ENCODE measurements at regions not wholly inside any gene's neighbourhood (a gene's known extent, or its start where the extent isn't known, plus 50 kb on each side); places are given as distances from the start of the nearest gene placed in this dataset.

DNA sequence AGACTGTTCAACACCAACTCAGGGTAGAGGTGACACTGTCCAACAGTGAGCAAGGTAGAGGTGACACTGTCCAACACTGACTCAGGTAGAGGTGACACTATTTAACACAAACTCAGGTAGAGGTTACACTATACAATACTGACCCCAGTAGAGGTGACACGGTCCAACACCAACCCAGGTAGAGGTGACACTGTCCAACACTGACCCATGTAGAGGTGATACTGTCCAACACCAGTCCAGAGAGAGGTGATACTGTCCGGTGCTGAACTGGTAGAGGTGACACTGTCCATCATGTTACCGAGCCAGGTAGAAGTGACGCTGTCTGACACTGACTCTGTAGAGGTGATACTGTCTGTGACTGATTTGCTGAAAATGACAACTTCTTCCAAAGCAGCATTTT is 102.4 kb downstream of the GATA3 start:
- TF ChIP-seq POLR2AphosphoS5 (IDR thresholded peaks at IDR 0.05; ENCODE audit: low read depth, low read length) (no peak), YY1 (IDR thresholded peaks at IDR 0.05; ENCODE audit: extremely low read depth, insufficient replicate concordance, low read depth, low read length) (no peak), RAD21 (IDR thresholded peaks at IDR 0.05; ENCODE audit: low read depth) (no peak), POLR2A (IDR thresholded peaks at IDR 0.05; ENCODE audit: borderline replicate concordance, extremely low read depth, insufficient read depth, insufficient read length) (no peak), CEBPB (IDR thresholded peaks at IDR 0.05; ENCODE audit: low read depth) (no peak), SP1 (IDR thresholded peaks at IDR 0.05; ENCODE audit: low read depth) (no peak), EZH2 (IDR thresholded peaks at IDR 0.05) (no peak)
- TF ChIP-seq, protein P1, sequence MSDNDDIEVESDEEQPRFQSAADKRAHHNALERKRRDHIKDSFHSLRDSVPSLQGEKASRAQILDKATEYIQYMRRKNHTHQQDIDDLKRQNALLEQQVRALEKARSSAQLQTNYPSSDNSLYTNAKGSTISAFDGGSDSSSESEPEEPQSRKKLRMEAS (IDR thresholded peaks at IDR 0.05), result no peak
- TF ChIP-seq, protein P2, sequence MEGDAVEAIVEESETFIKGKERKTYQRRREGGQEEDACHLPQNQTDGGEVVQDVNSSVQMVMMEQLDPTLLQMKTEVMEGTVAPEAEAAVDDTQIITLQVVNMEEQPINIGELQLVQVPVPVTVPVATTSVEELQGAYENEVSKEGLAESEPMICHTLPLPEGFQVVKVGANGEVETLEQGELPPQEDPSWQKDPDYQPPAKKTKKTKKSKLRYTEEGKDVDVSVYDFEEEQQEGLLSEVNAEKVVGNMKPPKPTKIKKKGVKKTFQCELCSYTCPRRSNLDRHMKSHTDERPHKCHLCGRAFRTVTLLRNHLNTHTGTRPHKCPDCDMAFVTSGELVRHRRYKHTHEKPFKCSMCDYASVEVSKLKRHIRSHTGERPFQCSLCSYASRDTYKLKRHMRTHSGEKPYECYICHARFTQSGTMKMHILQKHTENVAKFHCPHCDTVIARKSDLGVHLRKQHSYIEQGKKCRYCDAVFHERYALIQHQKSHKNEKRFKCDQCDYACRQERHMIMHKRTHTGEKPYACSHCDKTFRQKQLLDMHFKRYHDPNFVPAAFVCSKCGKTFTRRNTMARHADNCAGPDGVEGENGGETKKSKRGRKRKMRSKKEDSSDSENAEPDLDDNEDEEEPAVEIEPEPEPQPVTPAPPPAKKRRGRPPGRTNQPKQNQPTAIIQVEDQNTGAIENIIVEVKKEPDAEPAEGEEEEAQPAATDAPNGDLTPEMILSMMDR (IDR thresholded peaks at IDR 0.05 in 2 of 3, conservative IDR thresholded peaks at IDR 0.05 in 1 of 3; ENCODE audit: borderline replicate concordance in 1 of 3, insufficient read depth in 1 of 3, low read depth in 2 of 3, low read length in 2 of 3), result no peak
- TF ChIP-seq, protein P3, sequence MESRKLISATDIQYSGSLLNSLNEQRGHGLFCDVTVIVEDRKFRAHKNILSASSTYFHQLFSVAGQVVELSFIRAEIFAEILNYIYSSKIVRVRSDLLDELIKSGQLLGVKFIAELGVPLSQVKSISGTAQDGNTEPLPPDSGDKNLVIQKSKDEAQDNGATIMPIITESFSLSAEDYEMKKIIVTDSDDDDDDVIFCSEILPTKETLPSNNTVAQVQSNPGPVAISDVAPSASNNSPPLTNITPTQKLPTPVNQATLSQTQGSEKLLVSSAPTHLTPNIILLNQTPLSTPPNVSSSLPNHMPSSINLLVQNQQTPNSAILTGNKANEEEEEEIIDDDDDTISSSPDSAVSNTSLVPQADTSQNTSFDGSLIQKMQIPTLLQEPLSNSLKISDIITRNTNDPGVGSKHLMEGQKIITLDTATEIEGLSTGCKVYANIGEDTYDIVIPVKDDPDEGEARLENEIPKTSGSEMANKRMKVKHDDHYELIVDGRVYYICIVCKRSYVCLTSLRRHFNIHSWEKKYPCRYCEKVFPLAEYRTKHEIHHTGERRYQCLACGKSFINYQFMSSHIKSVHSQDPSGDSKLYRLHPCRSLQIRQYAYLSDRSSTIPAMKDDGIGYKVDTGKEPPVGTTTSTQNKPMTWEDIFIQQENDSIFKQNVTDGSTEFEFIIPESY (IDR thresholded peaks at IDR 0.05; ENCODE audit: extremely low read depth, insufficient replicate concordance, low read length), result no peak

All from HCT116 (cell line).